ENCODE measurements at regions not wholly inside any gene's neighbourhood (a gene's known extent, or its start where the extent isn't known, plus 50 kb on each side); places are given as distances from the start of the nearest gene placed in this dataset.
"Not testable (repeated sequence)": the region's sequence is repeated elsewhere in the genome, so short reads cannot be mapped to it uniquely, and the experiment has no call there.

DNA sequence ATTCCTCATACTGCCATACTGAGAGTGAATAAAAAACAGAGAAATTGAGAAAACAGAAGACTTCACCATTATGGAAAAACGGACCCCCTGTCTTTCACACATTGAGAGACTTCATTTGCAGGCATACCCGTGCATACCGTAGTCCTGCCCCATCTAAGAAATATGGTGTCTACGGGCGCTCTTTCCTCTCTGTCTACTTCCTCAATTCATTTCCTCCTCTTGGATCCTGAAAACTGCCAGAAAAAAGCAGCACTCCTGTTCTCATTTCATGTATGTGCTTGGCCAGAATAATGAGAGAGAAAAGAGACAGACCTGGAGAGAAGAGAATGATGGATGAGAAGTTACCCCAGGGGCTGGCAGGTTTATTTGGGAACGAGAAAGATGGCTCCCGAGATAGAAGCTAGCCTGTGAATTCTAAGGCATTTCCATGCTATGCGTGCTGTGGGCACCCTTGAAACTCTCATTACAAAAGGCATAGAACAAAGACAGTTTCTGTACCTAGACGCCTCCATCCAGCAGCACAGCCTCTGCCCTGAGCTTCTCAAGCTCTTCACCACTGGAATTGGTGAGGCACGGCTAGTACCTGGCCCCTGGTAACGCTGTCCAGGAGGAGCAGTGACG, 62.5 kb upstream of the EPHB3 start:
- H3K4me3 ChIP-seq, result no peak overlapping the region
- TF ChIP-seq, protein P1, sequence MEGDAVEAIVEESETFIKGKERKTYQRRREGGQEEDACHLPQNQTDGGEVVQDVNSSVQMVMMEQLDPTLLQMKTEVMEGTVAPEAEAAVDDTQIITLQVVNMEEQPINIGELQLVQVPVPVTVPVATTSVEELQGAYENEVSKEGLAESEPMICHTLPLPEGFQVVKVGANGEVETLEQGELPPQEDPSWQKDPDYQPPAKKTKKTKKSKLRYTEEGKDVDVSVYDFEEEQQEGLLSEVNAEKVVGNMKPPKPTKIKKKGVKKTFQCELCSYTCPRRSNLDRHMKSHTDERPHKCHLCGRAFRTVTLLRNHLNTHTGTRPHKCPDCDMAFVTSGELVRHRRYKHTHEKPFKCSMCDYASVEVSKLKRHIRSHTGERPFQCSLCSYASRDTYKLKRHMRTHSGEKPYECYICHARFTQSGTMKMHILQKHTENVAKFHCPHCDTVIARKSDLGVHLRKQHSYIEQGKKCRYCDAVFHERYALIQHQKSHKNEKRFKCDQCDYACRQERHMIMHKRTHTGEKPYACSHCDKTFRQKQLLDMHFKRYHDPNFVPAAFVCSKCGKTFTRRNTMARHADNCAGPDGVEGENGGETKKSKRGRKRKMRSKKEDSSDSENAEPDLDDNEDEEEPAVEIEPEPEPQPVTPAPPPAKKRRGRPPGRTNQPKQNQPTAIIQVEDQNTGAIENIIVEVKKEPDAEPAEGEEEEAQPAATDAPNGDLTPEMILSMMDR (IDR thresholded peaks at IDR 0.05), result no peak
- no peak overlapping the region for H3K27ac ChIP-seq
- DNase-seq (ENCODE audit: low spot score), result no peak

GRCh38 chr3:184500344-184500923, 61.2 kb upstream of the EPHB3 start:
- Histone ChIP-seq H3K4me3 (no peak overlapping the region), H3K27ac (no peak overlapping the region)
- TF ChIP-seq, protein P1 (IDR thresholded peaks at IDR 0.05), result no peak
- no peak for DNase-seq (ENCODE audit: low spot score)

DNA sequence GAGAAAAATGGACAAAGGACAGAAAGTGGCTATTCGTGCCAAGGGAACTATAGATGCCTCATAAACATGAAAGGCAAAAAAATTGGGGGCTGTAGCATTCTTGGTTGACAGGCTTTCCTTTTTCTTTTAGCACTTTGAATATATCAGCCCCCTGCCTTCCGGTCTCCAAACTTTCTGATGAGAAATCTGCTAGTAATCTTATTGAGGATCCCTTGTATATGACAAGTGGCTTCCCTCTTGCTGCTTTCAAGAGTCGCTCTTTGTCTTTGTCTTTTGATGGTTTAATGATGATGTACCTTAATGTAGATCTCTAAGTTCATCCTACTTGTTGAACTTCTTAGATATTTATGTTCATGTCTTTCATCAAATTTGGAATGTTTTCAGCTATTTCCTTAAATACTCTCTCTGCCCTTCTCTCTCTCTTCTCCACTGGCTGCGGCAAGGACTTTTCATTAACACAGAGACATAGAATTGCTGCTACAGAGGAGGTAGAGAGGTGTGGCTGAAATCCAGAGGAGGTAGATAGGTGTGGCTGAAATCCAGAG, 59.4 kb upstream of the EPHB3 start:
- DNase-seq (ENCODE audit: low spot score), result no peak
- no peak overlapping the region for H3K27ac ChIP-seq
- TF ChIP-seq, protein P1 (IDR thresholded peaks at IDR 0.05), result no peak
- H3K4me3 ChIP-seq, result no peak overlapping the region

DNA sequence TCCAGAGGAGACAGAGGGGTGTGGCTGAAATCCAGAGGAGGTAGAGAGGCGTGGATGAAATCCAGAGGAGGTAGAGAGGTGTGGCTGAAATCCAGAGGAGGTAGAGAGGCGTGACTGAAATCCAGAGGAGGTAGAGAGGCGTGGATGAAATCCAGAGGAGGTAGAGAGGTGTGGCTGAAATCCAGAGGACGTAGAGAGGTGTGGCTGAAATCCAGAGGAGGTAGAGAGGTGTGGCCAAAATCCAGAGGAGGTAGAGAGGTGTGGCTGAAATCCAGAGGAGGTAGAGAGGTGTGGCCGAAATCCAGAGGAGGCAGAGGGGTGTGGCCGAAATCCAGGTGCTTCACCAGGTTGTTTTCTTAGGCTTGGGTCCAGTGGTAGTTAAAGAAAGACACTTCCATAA, 58.7 kb upstream of the EPHB3 start:
- H3K4me3 ChIP-seq; H3K27ac ChIP-seq; DNase-seq (ENCODE audit: low spot score): not testable (repeated sequence)

- TF ChIP-seq, protein P1 (IDR thresholded peaks at IDR 0.05), result no peak
- DNase-seq (ENCODE audit: low spot score), result no peak
- Histone ChIP-seq H3K4me3 (no peak overlapping the region), H3K27ac (no peak overlapping the region)
Observed at GRCh38 chr3:184503647-184504046, 57.9 kb upstream of the EPHB3 start.

- DNase-seq (ENCODE audit: low spot score), result no peak
- Histone ChIP-seq H3K4me3 (no peak overlapping the region), H3K27ac (no peak overlapping the region)
- TF ChIP-seq, protein P1 (IDR thresholded peaks at IDR 0.05), result no peak
Observed at GRCh38 chr3:184505076-184505878, 56.3 kb upstream of the EPHB3 start.

- DNase-seq (ENCODE audit: low spot score), result no peak
- TF ChIP-seq, protein P1 (IDR thresholded peaks at IDR 0.05), result no peak
- H3K27ac ChIP-seq, result no peak overlapping the region
- no peak overlapping the region for H3K4me3 ChIP-seq
Observed at GRCh38 chr3:184506561-184506991, 55.0 kb upstream of the EPHB3 start.
